Astrocyte (in vitro differentiated cells and primary cell): ENCODE measurements at regions not wholly inside any gene's neighbourhood (a gene's known extent, or its start where the extent isn't known, plus 50 kb on each side); places are given as distances from the start of the nearest gene placed in this dataset.

ENCODE experiments used
- DNase-seq: peaks from one replicate; pipeline ENCODE4 v3.0.0-alpha.2; 2010; ENCODE audit warnings: low read depth
- FAIRE-seq: peaks from 2 replicates; lab custom pipeline; 2011; peaks lifted over from hg19 to GRCh38; lab: Jason Lieb, UNC
- H2AFZ ChIP-seq: 2 replicates; pipeline ENCODE4 v1.6.0; 2012; ENCODE audit warnings: low read depth, low read length, inconsistent platforms
- H3K27ac ChIP-seq: 2 replicates; pipeline ENCODE4 v1.5.1; 2011; ENCODE audit warnings: low read depth, low read length, inconsistent platforms
- H3K27me3 ChIP-seq: 2 replicates; pipeline ENCODE4 v1.6.0; 2011; ENCODE audit warnings: low read length, inconsistent platforms; ENCODE audit not compliant: insufficient read depth
- H3K36me3 ChIP-seq: 2 replicates; pipeline ENCODE4 v1.5.1; 2011; ENCODE audit warnings: low read length, inconsistent platforms; ENCODE audit not compliant: insufficient read depth
- H3K4me1 ChIP-seq: 2 replicates; pipeline ENCODE4 v1.5.1; 2011; ENCODE audit warnings: low read length, inconsistent platforms; ENCODE audit not compliant: insufficient read depth
- H3K4me2 ChIP-seq: 2 replicates; pipeline ENCODE4 v1.6.0; 2012; ENCODE audit warnings: low read length, inconsistent platforms
- H3K4me3 ChIP-seq: 2 replicates; pipeline ENCODE4 v1.5.1; 2011; ENCODE audit warnings: low read depth, mild to moderate bottlenecking, low read length, inconsistent platforms; ENCODE audit not compliant: insufficient read depth
- H3K79me2 ChIP-seq: 2 replicates; pipeline ENCODE4 v1.6.0; 2012; ENCODE audit warnings: mild to moderate bottlenecking, low read length, inconsistent platforms; ENCODE audit not compliant: insufficient read depth
- H3K9ac ChIP-seq: 2 replicates; pipeline ENCODE4 v1.6.0; 2012; ENCODE audit warnings: mild to moderate bottlenecking, low read length, inconsistent platforms
- H3K9me3 ChIP-seq: 2 replicates; pipeline ENCODE4 v1.5.1; 2012; ENCODE audit warnings: low read depth, mild to moderate bottlenecking, low read length, inconsistent platforms; ENCODE audit not compliant: insufficient read depth
- H4K20me1 ChIP-seq: 2 replicates; pipeline ENCODE4 v1.6.0; 2012; ENCODE audit warnings: low read length, inconsistent platforms; ENCODE audit not compliant: insufficient read depth
- H3K27ac Mint-ChIP-seq: one replicate; pipeline ENCODE4 v1.8.0; 2021; ENCODE audit warnings: mild to moderate bottlenecking, mixed read lengths; ENCODE audit not compliant: unreplicated experiment
- H3K27me3 Mint-ChIP-seq: one replicate; pipeline ENCODE4 v1.8.0; 2021; ENCODE audit warnings: low read depth, mixed read lengths; ENCODE audit not compliant: unreplicated experiment
- H3K36me3 Mint-ChIP-seq: one replicate; pipeline ENCODE4 v1.8.0; 2021; ENCODE audit warnings: low read depth, mixed read lengths; ENCODE audit not compliant: unreplicated experiment
- H3K4me1 Mint-ChIP-seq: one replicate; pipeline ENCODE4 v1.8.0; 2021; ENCODE audit warnings: low read depth, mixed read lengths; ENCODE audit not compliant: unreplicated experiment
- H3K4me3 Mint-ChIP-seq: one replicate; pipeline ENCODE4 v1.8.0; 2021; ENCODE audit warnings: mild to moderate bottlenecking, moderate library complexity, mixed read lengths; ENCODE audit not compliant: unreplicated experiment
- H3K9me3 Mint-ChIP-seq: one replicate; pipeline ENCODE4 v1.8.0; 2021; ENCODE audit warnings: mild to moderate bottlenecking, mixed read lengths; ENCODE audit not compliant: unreplicated experiment
- EZH2 ChIP-seq: IDR thresholded peaks from 2 replicates; pipeline ENCODE4 v1.6.1; 2012; ENCODE audit warnings: mild to moderate bottlenecking, low read length, inconsistent platforms; ENCODE audit not compliant: insufficient read depth
- TF ChIP-seq, protein P1 (sequence below): IDR thresholded peaks from 2 replicates; pipeline ENCODE4 v1.5.1; 2011; ENCODE audit warnings: low read depth, mild to moderate bottlenecking, inconsistent platforms, low read length, moderate library complexity; ENCODE audit not compliant: insufficient read depth

- Histone ChIP-seq H3K79me2 (no peaks in the 10 kb centered on the region), H2AFZ (no peak overlapping the region), H4K20me1 (no peaks in the 10 kb centered on the region), H3K4me1 (no peaks in the 10 kb centered on the region), H3K36me3 (no peaks in the 10 kb centered on the region), H3K9me3 (no peaks in the 10 kb centered on the region), H3K4me3 (no peak overlapping the region), H3K9ac (no peak overlapping the region), H3K27me3 (no peaks in the 10 kb centered on the region), H3K4me2 (no peak overlapping the region), H3K27ac (no peak overlapping the region)
- H3K27ac Mint-ChIP-seq, result no peak overlapping the region
- TF ChIP-seq EZH2, result no peak
- TF ChIP-seq, protein P1, sequence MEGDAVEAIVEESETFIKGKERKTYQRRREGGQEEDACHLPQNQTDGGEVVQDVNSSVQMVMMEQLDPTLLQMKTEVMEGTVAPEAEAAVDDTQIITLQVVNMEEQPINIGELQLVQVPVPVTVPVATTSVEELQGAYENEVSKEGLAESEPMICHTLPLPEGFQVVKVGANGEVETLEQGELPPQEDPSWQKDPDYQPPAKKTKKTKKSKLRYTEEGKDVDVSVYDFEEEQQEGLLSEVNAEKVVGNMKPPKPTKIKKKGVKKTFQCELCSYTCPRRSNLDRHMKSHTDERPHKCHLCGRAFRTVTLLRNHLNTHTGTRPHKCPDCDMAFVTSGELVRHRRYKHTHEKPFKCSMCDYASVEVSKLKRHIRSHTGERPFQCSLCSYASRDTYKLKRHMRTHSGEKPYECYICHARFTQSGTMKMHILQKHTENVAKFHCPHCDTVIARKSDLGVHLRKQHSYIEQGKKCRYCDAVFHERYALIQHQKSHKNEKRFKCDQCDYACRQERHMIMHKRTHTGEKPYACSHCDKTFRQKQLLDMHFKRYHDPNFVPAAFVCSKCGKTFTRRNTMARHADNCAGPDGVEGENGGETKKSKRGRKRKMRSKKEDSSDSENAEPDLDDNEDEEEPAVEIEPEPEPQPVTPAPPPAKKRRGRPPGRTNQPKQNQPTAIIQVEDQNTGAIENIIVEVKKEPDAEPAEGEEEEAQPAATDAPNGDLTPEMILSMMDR, result no peak
- H3K9me3 Mint-ChIP-seq, result peaks cover 4% of the 10 kb centered on the region
- DNase-seq, result no peak
- no peaks in the 10 kb centered on the region for H3K4me1 Mint-ChIP-seq
- no peak for FAIRE-seq
- no peak overlapping the region for H3K4me3 Mint-ChIP-seq
- no peaks in the 10 kb centered on the region for H3K27me3 Mint-ChIP-seq
- no peaks in the 10 kb centered on the region for H3K36me3 Mint-ChIP-seq
These were observed 377.8 kb downstream of the OLFM3 start for GRCh38 chr1:101618900-101619299.

DNA sequence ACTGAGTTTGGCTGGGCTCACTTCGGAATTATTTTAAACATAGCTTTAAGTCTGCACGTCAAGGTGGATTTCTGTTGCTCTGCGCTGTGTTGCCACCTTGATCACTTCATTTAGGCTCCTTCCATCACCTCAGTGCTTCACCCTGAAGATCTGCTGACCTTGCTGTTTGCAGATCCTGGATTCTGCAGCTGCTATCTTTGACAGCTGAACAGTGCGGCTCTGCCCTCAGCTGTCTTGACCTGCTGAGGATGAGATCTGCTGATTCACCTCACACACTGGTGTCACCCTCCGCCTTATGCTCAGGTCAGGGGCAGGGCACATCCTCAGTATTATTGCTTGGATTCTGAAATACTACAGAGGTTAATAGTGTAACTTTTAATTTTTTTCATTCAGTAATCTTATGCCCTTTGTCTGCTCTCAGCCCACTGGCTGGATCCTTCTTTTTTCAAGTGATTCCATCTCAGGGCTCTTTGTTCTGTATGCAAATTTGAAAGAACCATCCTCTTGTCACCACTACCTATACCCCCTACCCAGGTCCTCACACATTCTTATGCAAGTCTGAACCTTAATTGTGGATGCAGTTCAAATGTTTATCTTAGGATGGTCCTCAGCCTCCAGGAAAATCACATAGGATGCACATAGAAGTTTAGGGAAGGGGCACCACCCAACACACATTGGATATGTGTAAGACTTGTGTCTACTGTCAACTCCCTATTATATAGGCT is 364.0 kb downstream of the OLFM3 start:
- H3K9me3 ChIP-seq, result no peaks in the 10 kb centered on the region
- H3K9ac ChIP-seq, result no peak overlapping the region
- no peaks in the 10 kb centered on the region for H3K27me3 ChIP-seq
- H3K27ac Mint-ChIP-seq, result no peak overlapping the region
- no peaks in the 10 kb centered on the region for H3K79me2 ChIP-seq
- no peaks in the 10 kb centered on the region for H3K4me1 ChIP-seq
- H3K4me3 Mint-ChIP-seq, result no peak overlapping the region
- DNase-seq, result no peak
- H3K36me3 ChIP-seq, result no peaks in the 10 kb centered on the region
- H3K9me3 Mint-ChIP-seq, result no peaks in the 10 kb centered on the region
- H3K27me3 Mint-ChIP-seq, result no peaks in the 10 kb centered on the region
- no peak overlapping the region for H2AFZ ChIP-seq
- no peaks in the 10 kb centered on the region for H4K20me1 ChIP-seq
- H3K4me2 ChIP-seq, result no peak overlapping the region
- H3K36me3 Mint-ChIP-seq, result no peaks in the 10 kb centered on the region
- no peak for FAIRE-seq
- TF ChIP-seq EZH2, result no peak
- TF ChIP-seq, protein P1, result no peak
- no peak overlapping the region for H3K4me3 ChIP-seq
- H3K27ac ChIP-seq, result no peak overlapping the region
- no peaks in the 10 kb centered on the region for H3K4me1 Mint-ChIP-seq

- Mint-ChIP-seq H3K4me3 (no peak overlapping the region), H3K4me1 (no peaks in the 10 kb centered on the region), H3K27me3 (no peaks in the 10 kb centered on the region), H3K36me3 (no peaks in the 10 kb centered on the region), H3K9me3 (no peaks in the 10 kb centered on the region), H3K27ac (no peak overlapping the region)
- Histone ChIP-seq H3K9me3 (no peaks in the 10 kb centered on the region), H3K4me2 (no peak overlapping the region), H3K79me2 (no peaks in the 10 kb centered on the region), H3K9ac (no peak overlapping the region), H3K4me3 (no peak overlapping the region), H3K27ac (no peak overlapping the region), H3K36me3 (no peaks in the 10 kb centered on the region), H4K20me1 (no peaks in the 10 kb centered on the region), H3K4me1 (no peaks in the 10 kb centered on the region), H3K27me3 (no peaks in the 10 kb centered on the region), H2AFZ (no peak overlapping the region)
- FAIRE-seq (no peak), DNase-seq (no peak)
- TF ChIP-seq EZH2, result no peak
- TF ChIP-seq, protein P1, result no peak
These were observed 350.9 kb downstream of the OLFM3 start for GRCh38 chr1:101645810-101646209.
